Activated CD8-positive, alpha-beta memory T cell treated with anti-CD3 and anti-CD28 coated beads, Interleukin-2, amount 10 ng/mL, durations not matched to agents 7 days and 5 days (primary cell): ENCODE measurements at regions not wholly inside any gene's neighbourhood (a gene's known extent, or its start where the extent isn't known, plus 50 kb on each side); places are given as distances from the start of the nearest gene placed in this dataset.

Source experiments
- ATAC-seq: fragments of 150-1000 bp; cut with Tn5 transposase; one replicate; pipeline ENCODE4 v1.10.0; 2021; ENCODE audit warnings: moderate library complexity
- CTCF ChIA-PET: fragments of 350-600 bp; sonication (Branson Sonifier 250); formaldehyde crosslinking; loops from one replicate; lab custom pipeline; 2021; ENCODE audit warnings: antibody characterized with exemption; lab: Charles Lee
- DNase-seq: peaks from one replicate; pipeline ENCODE4 v3.0.0-alpha.2; 2020
- H3K27ac Mint-ChIP-seq: one replicate; pipeline ENCODE4 v1.8.0; 2021; ENCODE audit warnings: mild to moderate bottlenecking, mixed read lengths
- H3K27me3 Mint-ChIP-seq: one replicate; pipeline ENCODE4 v1.8.0; 2021; ENCODE audit warnings: mixed read lengths
- H3K36me3 Mint-ChIP-seq: one replicate; pipeline ENCODE4 v1.8.0; 2021; ENCODE audit warnings: mild to moderate bottlenecking, mixed read lengths
- H3K4me1 Mint-ChIP-seq: one replicate; pipeline ENCODE4 v1.8.0; 2021; ENCODE audit warnings: mixed read lengths
- H3K4me3 Mint-ChIP-seq: one replicate; pipeline ENCODE4 v1.8.0; 2021; ENCODE audit warnings: mild to moderate bottlenecking, moderate library complexity, mixed read lengths
- H3K9me3 Mint-ChIP-seq: one replicate; pipeline ENCODE4 v1.8.0; 2022; ENCODE audit warnings: low read depth, mixed read lengths

- H3K27me3 Mint-ChIP-seq = no peaks in the 10 kb centered on the region
- no peaks in the 10 kb centered on the region for H3K9me3 Mint-ChIP-seq
- H3K4me3 Mint-ChIP-seq = no peak overlapping the region
- ATAC-seq (no peak), DNase-seq (no peak)
- no peaks in the 10 kb centered on the region for H3K4me1 Mint-ChIP-seq
- CTCF ChIA-PET = no interaction called here
- no peak overlapping the region for H3K27ac Mint-ChIP-seq
- H3K36me3 Mint-ChIP-seq = no peaks in the 10 kb centered on the region
Observed at GRCh38 chr13:33380487-33381079, 95.0 kb upstream of the STARD13 start.

DNA sequence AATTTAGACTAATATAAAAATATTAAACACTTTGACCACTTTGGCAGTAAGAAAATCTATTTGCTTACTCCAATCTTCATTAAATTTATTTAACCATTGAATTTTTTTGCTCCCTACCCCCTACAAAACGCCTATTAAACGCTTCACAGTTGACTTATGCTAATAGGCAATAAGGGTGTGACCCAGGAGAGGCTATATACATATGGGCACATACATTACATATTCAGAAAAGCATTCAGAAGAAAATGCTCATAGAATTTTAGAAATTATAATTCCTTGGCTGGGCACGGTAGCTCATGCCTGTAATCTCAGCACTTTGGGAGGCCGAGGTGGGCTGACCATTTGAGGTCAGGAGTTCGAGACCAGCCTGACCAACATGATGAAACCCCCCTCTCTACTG is 95.6 kb upstream of the STARD13 start:
- no peaks in the 10 kb centered on the region for H3K27me3 Mint-ChIP-seq
- ATAC-seq (no peak), DNase-seq (no peak)
- H3K4me1 Mint-ChIP-seq = no peaks in the 10 kb centered on the region
- CTCF ChIA-PET = no interaction called here
- no peak overlapping the region for H3K27ac Mint-ChIP-seq
- H3K36me3 Mint-ChIP-seq = no peaks in the 10 kb centered on the region
- no peak overlapping the region for H3K4me3 Mint-ChIP-seq
- no peaks in the 10 kb centered on the region for H3K9me3 Mint-ChIP-seq

- H3K27me3 Mint-ChIP-seq = no peaks in the 10 kb centered on the region
- no peaks in the 10 kb centered on the region for H3K9me3 Mint-ChIP-seq
- H3K4me3 Mint-ChIP-seq = no peak overlapping the region
- DNase-seq (no peak), ATAC-seq (no peak)
- CTCF ChIA-PET = no interaction called here
- H3K36me3 Mint-ChIP-seq = no peaks in the 10 kb centered on the region
- H3K4me1 Mint-ChIP-seq = no peaks in the 10 kb centered on the region
- no peak overlapping the region for H3K27ac Mint-ChIP-seq
Observed at GRCh38 chr13:33381906-33382305, 96.4 kb upstream of the STARD13 start.

DNA sequence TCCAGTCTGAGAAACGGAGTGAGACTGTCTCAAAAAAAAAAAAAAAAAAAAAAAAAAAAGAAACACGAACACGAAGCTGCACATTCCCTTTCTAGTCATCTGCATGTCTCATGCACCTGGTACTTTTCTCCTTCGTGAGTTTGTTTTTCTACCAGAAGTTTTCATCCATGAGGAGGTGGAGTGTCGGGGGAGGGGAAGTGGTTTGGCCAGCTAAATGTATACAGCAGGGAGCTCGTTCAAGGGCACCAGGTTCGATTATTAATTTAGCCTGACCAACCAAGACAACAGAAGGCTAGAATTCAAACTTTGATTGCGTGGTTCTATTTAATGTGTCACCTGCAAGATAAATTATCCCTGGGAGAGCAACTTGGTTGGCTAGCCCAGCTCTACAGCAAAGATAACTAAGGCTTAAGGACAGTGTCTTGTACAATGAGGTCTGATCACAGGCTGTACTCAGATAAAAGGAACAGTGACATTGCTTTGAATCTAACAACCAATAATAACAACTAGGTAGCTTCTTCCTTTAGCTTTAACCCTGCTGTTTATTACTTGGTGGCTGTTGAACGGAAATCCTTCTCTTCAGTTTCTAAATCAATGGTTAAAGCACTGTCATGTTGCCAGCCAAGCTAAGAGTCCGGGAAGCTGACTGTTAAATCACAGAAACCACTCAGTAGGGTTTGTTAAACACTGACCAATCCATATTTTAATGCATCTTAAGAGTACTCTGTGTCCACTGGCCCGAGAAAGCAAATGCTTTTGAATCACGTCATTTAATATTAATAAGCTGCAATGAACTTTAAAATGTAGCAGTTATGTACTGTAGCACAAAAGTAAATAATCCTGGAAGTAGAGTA is 98.4 kb upstream of the STARD13 start:
- H3K4me1 Mint-ChIP-seq = no peaks in the 10 kb centered on the region
- no peak overlapping the region for H3K27ac Mint-ChIP-seq
- no peaks in the 10 kb centered on the region for H3K36me3 Mint-ChIP-seq
- H3K9me3 Mint-ChIP-seq = no peaks in the 10 kb centered on the region
- H3K27me3 Mint-ChIP-seq = no peaks in the 10 kb centered on the region
- ATAC-seq = no peak
- CTCF ChIA-PET = interaction anchor here (0.6 kb wide), 1 partner anchor 933 kb away, joined by 3 read pairs; no protein-coding TSS in a partner anchor
- DNase-seq = no peak
- no peak overlapping the region for H3K4me3 Mint-ChIP-seq

DNA sequence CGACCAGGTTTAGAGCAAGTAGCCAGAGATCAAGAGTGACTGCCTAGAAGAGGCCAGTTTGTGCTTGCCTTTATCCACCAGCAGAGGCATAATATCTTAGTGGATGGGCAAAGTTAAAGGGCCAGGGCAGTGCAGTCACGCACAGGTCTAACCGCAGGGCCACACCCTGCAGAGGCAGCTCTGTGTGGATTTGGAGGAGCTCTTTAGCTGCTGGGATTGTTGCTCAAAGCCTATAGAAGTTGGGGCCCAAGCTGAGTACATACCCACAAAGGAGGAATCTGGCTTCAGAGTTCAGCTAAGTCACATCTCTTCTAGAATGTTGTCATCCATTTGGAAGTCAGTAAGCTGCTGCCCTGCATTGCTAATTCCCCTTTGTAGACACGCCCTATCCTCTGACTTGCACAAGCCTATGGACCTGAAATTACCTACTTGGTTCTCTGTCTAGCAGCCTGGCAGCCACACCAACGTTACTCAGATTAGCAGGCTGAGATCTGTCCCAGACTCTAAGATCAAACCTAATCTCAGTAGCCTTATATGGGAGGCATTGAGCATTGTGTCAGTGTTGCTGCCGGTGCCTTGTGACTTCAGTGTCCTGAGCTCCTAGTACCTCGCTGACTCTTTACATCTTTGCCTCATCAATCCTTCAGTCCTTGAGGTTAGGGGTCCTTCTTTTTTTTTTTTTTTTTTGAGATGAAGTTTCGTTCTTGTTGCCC is 102.9 kb upstream of the STARD13 start:
- Mint-ChIP-seq H3K4me1 (no peaks in the 10 kb centered on the region), H3K27me3 (peaks cover 3% of the 10 kb centered on the region), H3K4me3 (no peak overlapping the region), H3K36me3 (no peaks in the 10 kb centered on the region), H3K27ac (no peak overlapping the region), H3K9me3 (no peaks in the 10 kb centered on the region)
- DNase-seq (no peak), ATAC-seq (no peak)
- CTCF ChIA-PET = no interaction called here

DNA sequence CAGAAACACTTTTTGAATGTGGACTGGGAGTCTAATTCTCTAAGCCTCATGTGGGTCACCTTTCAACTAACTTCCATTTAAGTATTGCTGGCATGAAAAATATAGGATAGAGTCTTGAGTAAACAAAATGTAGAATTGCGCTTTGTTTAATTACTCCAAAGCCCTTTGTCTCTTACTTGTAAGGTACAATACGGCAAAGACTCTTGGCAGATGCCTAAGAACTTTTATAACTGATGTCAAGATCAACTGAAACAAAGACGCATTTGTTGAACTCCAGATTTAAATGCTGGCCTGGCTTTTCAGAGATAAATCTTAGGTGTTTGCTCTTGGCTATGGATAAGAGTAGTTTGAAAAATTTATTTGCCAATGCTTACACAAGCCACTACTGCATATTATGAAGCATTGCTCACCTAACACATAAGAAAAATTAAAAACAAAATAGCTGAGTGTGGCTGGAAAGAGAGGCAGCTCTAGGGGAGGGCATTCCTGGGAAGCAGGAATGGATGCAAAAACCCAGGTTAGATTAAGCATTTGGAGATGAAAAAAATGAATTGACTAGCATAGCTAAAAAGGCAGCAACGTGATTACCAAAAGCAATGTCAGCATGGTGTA is 107.3 kb upstream of the STARD13 start:
- CTCF ChIA-PET = no interaction called here
- H3K4me3 Mint-ChIP-seq = no peak overlapping the region

GRCh38 chr13:33394294-33394932 is 108.9 kb upstream of the STARD13 start:
- no peaks in the 10 kb centered on the region for H3K9me3 Mint-ChIP-seq
- ATAC-seq (no peak), DNase-seq (no peak)
- H3K27ac Mint-ChIP-seq = no peak overlapping the region
- H3K27me3 Mint-ChIP-seq = peaks cover 5% of the 10 kb centered on the region
- no peaks in the 10 kb centered on the region for H3K36me3 Mint-ChIP-seq
- no peak overlapping the region for H3K4me3 Mint-ChIP-seq
- CTCF ChIA-PET = no interaction called here
- H3K4me1 Mint-ChIP-seq = no peaks in the 10 kb centered on the region

More for the DNA sequence above, 107.3 kb upstream of the STARD13 start:
- H3K36me3 Mint-ChIP-seq = no peaks in the 10 kb centered on the region
- no peaks in the 10 kb centered on the region for H3K4me1 Mint-ChIP-seq
- H3K27me3 Mint-ChIP-seq = peaks cover 5% of the 10 kb centered on the region
- ATAC-seq = no peak
- no peak overlapping the region for H3K27ac Mint-ChIP-seq
- no peak for DNase-seq
- H3K9me3 Mint-ChIP-seq = no peaks in the 10 kb centered on the region

GRCh38 chr13:33401238-33401637 is 115.7 kb upstream of the STARD13 start:
- CTCF ChIA-PET = no interaction called here
- Mint-ChIP-seq H3K36me3 (no peaks in the 10 kb centered on the region), H3K9me3 (no peaks in the 10 kb centered on the region), H3K27ac (no peak overlapping the region), H3K27me3 (peaks cover 2% of the 10 kb centered on the region), H3K4me1 (no peaks in the 10 kb centered on the region), H3K4me3 (no peak overlapping the region)
- no peak for ATAC-seq
- DNase-seq = no peak

GRCh38 chr13:33402975-33403374 is 117.4 kb upstream of the STARD13 start:
- CTCF ChIA-PET = no interaction called here
- H3K9me3 Mint-ChIP-seq = no peaks in the 10 kb centered on the region
- no peak overlapping the region for H3K27ac Mint-ChIP-seq
- no peak for DNase-seq
- no peak for ATAC-seq
- H3K36me3 Mint-ChIP-seq = no peaks in the 10 kb centered on the region
- no peak overlapping the region for H3K4me3 Mint-ChIP-seq
- no peaks in the 10 kb centered on the region for H3K4me1 Mint-ChIP-seq
- no peaks in the 10 kb centered on the region for H3K27me3 Mint-ChIP-seq

DNA sequence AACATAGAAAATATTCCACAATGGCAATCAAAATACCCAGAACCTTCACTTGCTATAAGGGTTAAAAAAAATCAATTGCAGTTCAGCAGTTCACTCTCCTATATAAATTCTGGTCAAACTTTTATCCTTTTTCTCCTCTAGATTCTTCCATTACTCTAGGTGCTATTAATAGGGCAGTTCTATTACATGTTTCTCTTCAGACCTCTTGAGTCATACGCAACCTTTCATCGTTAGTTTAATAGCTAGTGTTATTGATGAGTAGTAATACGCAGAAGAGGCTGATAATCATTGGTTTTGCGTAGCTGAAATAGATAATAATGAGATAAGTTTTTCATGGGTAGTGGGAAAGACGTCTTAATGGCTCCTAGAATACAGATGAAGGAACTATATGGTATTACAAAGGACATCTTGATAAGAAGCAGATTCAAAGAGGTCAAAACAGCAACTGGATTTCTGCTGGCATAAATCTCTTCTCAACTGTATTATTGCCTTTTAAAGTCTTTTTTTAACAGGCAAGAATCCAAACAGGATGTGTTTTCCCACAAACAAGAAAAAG is 118.3 kb upstream of the STARD13 start:
- H3K4me3 Mint-ChIP-seq = no peak overlapping the region
- H3K36me3 Mint-ChIP-seq = no peaks in the 10 kb centered on the region
- DNase-seq (no peak), ATAC-seq (no peak)
- CTCF ChIA-PET = no interaction called here
- H3K27me3 Mint-ChIP-seq = no peaks in the 10 kb centered on the region
- no peaks in the 10 kb centered on the region for H3K4me1 Mint-ChIP-seq
- no peak overlapping the region for H3K27ac Mint-ChIP-seq
- no peaks in the 10 kb centered on the region for H3K9me3 Mint-ChIP-seq

DNA sequence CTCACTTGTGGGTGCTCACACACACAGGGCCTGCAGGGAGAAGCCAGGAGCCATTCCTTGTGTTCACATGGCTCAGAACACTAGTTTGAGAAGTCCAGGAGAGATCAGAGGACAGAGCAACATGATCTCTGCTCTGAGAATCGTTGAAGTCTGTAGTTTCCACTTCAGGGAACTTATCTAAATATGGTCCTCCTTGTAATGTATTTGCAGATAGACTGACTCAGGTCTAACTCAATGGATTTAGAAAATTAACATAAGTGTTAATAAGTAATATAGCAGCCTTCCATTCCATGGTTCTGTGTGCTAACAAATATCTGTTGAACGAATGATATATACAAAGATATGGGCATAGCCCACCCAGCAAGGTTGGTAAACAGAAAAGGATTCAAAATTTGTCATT is 119.8 kb upstream of the STARD13 start:
- Mint-ChIP-seq H3K4me3 (no peak overlapping the region), H3K4me1 (peaks cover 7% of the 10 kb centered on the region), H3K27me3 (no peaks in the 10 kb centered on the region), H3K36me3 (no peaks in the 10 kb centered on the region), H3K9me3 (no peaks in the 10 kb centered on the region), H3K27ac (no peak overlapping the region)
- ATAC-seq (no peak), DNase-seq (no peak)
- CTCF ChIA-PET = no interaction called here

DNA sequence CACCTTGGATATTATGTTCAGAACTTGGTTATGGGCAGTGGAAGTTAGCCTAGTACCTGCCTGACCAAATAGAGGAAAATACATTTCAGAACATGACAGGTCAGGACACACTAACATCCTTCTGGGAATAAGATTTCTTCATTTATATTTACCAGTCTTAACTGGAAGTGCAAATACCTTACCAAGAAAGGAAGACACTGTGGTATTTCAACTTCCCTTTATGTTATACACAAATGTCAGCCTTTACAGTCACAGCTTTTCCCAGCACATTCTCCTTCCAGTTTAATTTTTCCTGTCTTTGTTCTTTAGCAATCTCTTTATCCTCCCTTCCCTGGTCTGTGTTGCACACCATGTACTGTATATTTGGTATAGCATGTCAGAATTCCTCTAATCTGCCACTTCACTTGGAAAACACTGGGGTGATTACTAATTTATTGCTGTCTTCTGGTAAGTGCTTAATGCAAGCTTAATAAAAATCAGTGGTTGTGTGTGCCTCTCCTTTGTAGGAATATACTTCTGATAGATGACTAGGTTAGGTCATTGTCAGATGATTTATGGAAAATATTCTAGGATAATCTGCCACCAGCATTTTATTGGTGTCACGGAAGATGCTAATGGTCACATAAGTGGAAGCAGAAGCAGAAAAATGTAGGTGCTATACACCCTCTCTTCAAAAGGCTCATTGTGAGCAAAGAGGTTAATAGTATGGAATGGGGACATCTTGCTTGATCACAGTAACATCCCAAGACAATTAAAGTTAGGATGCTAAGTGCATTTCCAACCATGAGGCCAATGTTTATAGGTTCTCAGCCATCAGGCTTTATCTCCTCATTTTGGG is 124.3 kb upstream of the STARD13 start:
- Mint-ChIP-seq H3K36me3 (no peaks in the 10 kb centered on the region), H3K27ac (no peak overlapping the region), H3K9me3 (no peaks in the 10 kb centered on the region), H3K27me3 (peaks cover 7% of the 10 kb centered on the region), H3K4me1 (peaks cover 9% of the 10 kb centered on the region), H3K4me3 (no peak overlapping the region)
- CTCF ChIA-PET = no interaction called here
- no peak for ATAC-seq
- no peak for DNase-seq
